HCT116 (cell line): ENCODE measurements at regions not wholly inside any gene's neighbourhood (a gene's known extent, or its start where the extent isn't known, plus 50 kb on each side); places are given as distances from the start of the nearest gene placed in this dataset.

Experiments used
- ATAC-seq: fragments of 200-7000 bp; cut with Tn5 transposase; 2 replicates; pipeline ENCODE4 v1.9.1; 2020; ENCODE audit warnings: mild to moderate bottlenecking, moderate library complexity
- BruUV-seq: library from RNA; stranded (reverse); fragments of 400-500 nt; replicated peaks from 2 replicates; lab custom pipeline; 2021; lab: Mats Ljungman, UMichigan
- CTCF ChIA-PET: fragments of 300-600 bp; sonication (Branson Sonifier 250); formaldehyde crosslinking; loops from one replicate; lab custom pipeline; 2021; ENCODE audit warnings: antibody characterized with exemption; lab: Charles Lee
- POLR2A ChIA-PET: fragments of 300-600, 350-600 bp; sonication (Branson Sonifier 250); formaldehyde crosslinking; loops from one replicate; lab custom pipeline; 2021; ENCODE audit warnings: antibody characterized with exemption; lab: Charles Lee
- RAD21 ChIA-PET, 2 experiments: fragments of 300-600 bp; sonication (Branson Sonifier 250); formaldehyde crosslinking; loops; one replicate each; lab custom pipeline; 2023; ENCODE audit warnings: low total read pairs in 2 of 2; ENCODE audit not compliant: uncharacterized antibody in 2 of 2, unreplicated experiment in 2 of 2, low non-redundant PET in 1 of 2; lab: Charles Lee
- DNase-seq: peaks from one replicate; pipeline ENCODE4 v3.0.0-alpha.2; 2010; ENCODE audit warnings: low read depth, low spot score
- H2AFZ ChIP-seq: fragments of 200-600 bp; shearing (Covaris generic), sonication (generic); 2 replicates; pipeline ENCODE4 v1.6.1; 2017; ENCODE audit warnings: low read depth, mixed run types, mixed read lengths, antibody characterized with exemption, low read length; ENCODE audit not compliant: poor library complexity, severe bottlenecking
- H3K27ac ChIP-seq: 2 replicates; pipeline ENCODE4 v1.5.1; 2012; ENCODE audit warnings: low read depth, low read length
- H3K27me3 ChIP-seq: fragments of 200-600 bp; sonication (generic); 2 replicates; pipeline ENCODE4 v1.6.1; 2016; ENCODE audit warnings: mixed run types, low read length, mixed read lengths; ENCODE audit not compliant: insufficient read depth
- H3K36me3 ChIP-seq, 2 experiments: fragments of 200-500 bp in 1 of 2; fragments of 200-600 bp in 1 of 2; sonication (Bioruptor generic) in 1 of 2; sonication (generic) in 1 of 2; 2 replicates each; pipeline versions ENCODE4 v1.5.1 to v1.6.1; 2014 to 2016; ENCODE audit warnings: low read length in 2 of 2, inconsistent platforms in 1 of 2, mixed read lengths in 1 of 2, mixed run types in 1 of 2; ENCODE audit not compliant: insufficient read depth in 2 of 2, control insufficient read depth in 1 of 2
- H3K4me1 ChIP-seq, 2 experiments: fragments of 200-600 bp in 1 of 2; sonication (generic) in 1 of 2; 2 replicates each; pipeline versions ENCODE4 v1.5.1 to v1.6.1; 2012 to 2017; ENCODE audit warnings: low read length in 2 of 2, inconsistent platforms in 1 of 2, mild to moderate bottlenecking in 1 of 2, mixed read lengths in 1 of 2, mixed run types in 1 of 2, moderate library complexity in 1 of 2; ENCODE audit not compliant: insufficient read depth in 2 of 2, control insufficient read depth in 1 of 2
- H3K4me2 ChIP-seq: fragments of 200-600 bp; sonication (generic); 2 replicates; pipeline ENCODE4 v1.6.1; 2017; ENCODE audit warnings: mixed run types, low read length, mixed read lengths
- H3K4me3 ChIP-seq, 2 experiments: fragments of 200-600 bp in 1 of 2; sonication (generic) in 1 of 2; replicated peaks in 1 of 2; 2 replicates each; pipeline ENCODE4 v1.5.1; 2011 to 2016; ENCODE audit warnings: low read length in 2 of 2, control low read depth in 1 of 2, low read depth in 1 of 2, mild to moderate bottlenecking in 1 of 2, mixed read lengths in 1 of 2, mixed run types in 1 of 2
- H3K79me2 ChIP-seq: fragments of 200-600 bp; sonication (generic); 2 replicates; pipeline ENCODE4 v1.6.1; 2017; ENCODE audit warnings: mild to moderate bottlenecking, mixed run types, low read length, moderate library complexity, mixed read lengths; ENCODE audit not compliant: insufficient read depth
- H3K9ac ChIP-seq: fragments of 200-600 bp; sonication (generic); 2 replicates; pipeline ENCODE4 v1.6.1; 2016; ENCODE audit warnings: low read length, mixed read lengths
- H3K9me2 ChIP-seq: fragments of 200-600 bp; sonication (generic), shearing (Covaris generic); 2 replicates; pipeline ENCODE4 v1.6.1; 2017; ENCODE audit warnings: mixed run types, mild to moderate bottlenecking, moderate library complexity; ENCODE audit not compliant: insufficient read depth
- H3K9me3 ChIP-seq, 2 experiments: fragments of 200-500 bp in 1 of 2; fragments of 200-600 bp in 1 of 2; sonication (Bioruptor generic) in 1 of 2; sonication (generic) in 1 of 2; 2 replicates each; pipeline ENCODE4 v1.6.1; 2014 to 2017; ENCODE audit warnings: low read length in 2 of 2, mixed read lengths in 2 of 2, inconsistent platforms in 1 of 2, low read depth in 1 of 2, mild to moderate bottlenecking in 1 of 2, mixed run types in 1 of 2, moderate library complexity in 1 of 2; ENCODE audit not compliant: control insufficient read depth in 1 of 2, insufficient read depth in 1 of 2
- H4K20me1 ChIP-seq: fragments of 200-600 bp; sonication (generic), shearing (Covaris generic); 2 replicates; pipeline ENCODE4 v1.6.1; 2017; ENCODE audit warnings: mixed run types, mild to moderate bottlenecking, moderate library complexity; ENCODE audit not compliant: insufficient read depth
- ATF3 ChIP-seq: IDR thresholded peaks from 2 replicates; pipeline ENCODE4 v1.6.1; 2012
- CEBPB ChIP-seq: IDR thresholded peaks from 2 replicates; pipeline ENCODE4 v1.6.1; 2012; ENCODE audit warnings: low read depth
- ELF1 ChIP-seq: IDR thresholded peaks from 2 replicates; pipeline ENCODE4 v1.6.1; 2012; ENCODE audit warnings: low read depth, borderline replicate concordance
- EZH2 ChIP-seq: fragments of 200-600 bp; sonication (generic); IDR thresholded peaks from 2 replicates; pipeline ENCODE4 v1.6.1; 2017; ENCODE audit warnings: antibody characterized with exemption, mixed run types
- EZH2phosphoT487 ChIP-seq: fragments of 200-600 bp; IDR thresholded peaks from 2 replicates; pipeline ENCODE4 v1.6.1; 2018; ENCODE audit warnings: antibody characterized with exemption, borderline replicate concordance
- POLR2AphosphoS5 ChIP-seq: IDR thresholded peaks from 2 replicates; pipeline ENCODE4 v1.6.1; 2011; ENCODE audit warnings: mild to moderate bottlenecking, low read depth, low read length, moderate library complexity
- REST ChIP-seq: IDR thresholded peaks from 2 replicates; pipeline ENCODE4 v1.6.1; 2012; ENCODE audit warnings: low read depth
- SIN3A ChIP-seq: IDR thresholded peaks from 2 replicates; pipeline ENCODE4 v1.6.1; 2012; ENCODE audit warnings: low read depth
- SRF ChIP-seq: IDR thresholded peaks from 2 replicates; pipeline ENCODE4 v1.6.1; 2012; ENCODE audit warnings: low read depth
- TCF7L2 ChIP-seq: IDR thresholded peaks from 2 replicates; pipeline ENCODE4 v1.7.0; 2011; ENCODE audit warnings: borderline replicate concordance, inconsistent platforms; ENCODE audit not compliant: insufficient read depth, insufficient read length; ENCODE audit errors: extremely low read depth
- YY1 ChIP-seq: IDR thresholded peaks from 2 replicates; pipeline ENCODE4 v1.6.1; 2011; ENCODE audit warnings: low read length, low read depth, moderate library complexity, mild to moderate bottlenecking; ENCODE audit not compliant: insufficient replicate concordance; ENCODE audit errors: extremely low read depth
- ZFX ChIP-seq: fragments of 450-650 bp; IDR thresholded peaks from 2 replicates; pipeline ENCODE4 v1.6.1; 2017
- ZNF274 ChIP-seq: fragments of 200-500 bp; sonication (Bioruptor generic); IDR thresholded peaks from 2 replicates; pipeline ENCODE4 v1.6.1; 2014; ENCODE audit warnings: mild to moderate bottlenecking, low read depth, low read length, inconsistent platforms
- intact Hi-C: fragments of 100-400 bp; cut with micrococcal nuclease; formaldehyde crosslinking; loops from 2 replicates; pipeline ENCODE4 v1.10.0; 2022
- TF ChIP-seq, protein P1 (sequence below): IDR thresholded peaks from 2 replicates; pipeline ENCODE4 v1.6.1; 2011; ENCODE audit warnings: mild to moderate bottlenecking, low read length, moderate library complexity; ENCODE audit not compliant: insufficient replicate concordance; ENCODE audit errors: extremely low read depth

DNA sequence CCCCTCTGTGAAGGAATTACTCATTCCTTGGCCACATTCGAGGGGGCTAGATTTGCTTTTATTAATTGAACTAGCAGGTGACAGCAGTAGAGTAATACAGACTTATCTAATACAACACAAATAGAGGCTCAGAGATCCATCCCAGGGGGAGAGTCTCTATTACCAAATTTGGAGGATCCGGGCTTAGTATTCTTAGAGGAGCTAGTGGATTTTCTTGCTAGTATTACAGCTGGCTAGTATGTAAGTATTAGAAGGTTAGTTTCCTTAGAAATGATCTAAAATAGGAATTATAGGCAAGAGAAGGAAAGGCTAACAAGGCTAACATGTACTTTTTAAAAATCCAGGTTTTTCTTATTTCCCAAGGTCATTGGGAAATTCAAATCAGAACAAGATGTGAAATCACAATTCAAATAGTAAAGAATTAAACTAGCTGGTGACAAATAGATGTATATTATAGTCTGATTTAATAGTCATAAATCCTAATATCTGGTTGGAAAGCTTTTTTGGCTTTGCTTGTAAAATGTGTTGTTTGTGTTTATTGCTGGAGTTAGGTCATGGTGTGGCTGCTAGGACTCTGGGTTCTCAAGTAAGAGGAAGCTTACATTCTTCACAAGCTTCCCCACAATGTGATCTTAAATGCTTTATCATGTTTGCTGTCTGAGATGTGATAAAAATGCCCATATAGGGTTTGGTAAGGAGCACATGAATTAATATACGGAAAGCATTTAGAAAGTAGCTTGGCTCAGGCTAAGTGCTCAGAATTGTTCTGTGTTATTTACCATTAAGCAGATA lies 160.4 kb upstream of the MPDZ start:
- Histone ChIP-seq H2AFZ (no peak overlapping the region), H3K4me1 (no peaks in the 10 kb centered on the region), H3K9me2 (no peaks in the 10 kb centered on the region), H3K27me3 (no peaks in the 10 kb centered on the region), H3K9me3 (no peaks in the 10 kb centered on the region), H3K79me2 (no peaks in the 10 kb centered on the region), H3K4me2 (no peak overlapping the region), H3K27ac (no peak overlapping the region), H3K9ac (no peak overlapping the region), H4K20me1 (no peaks in the 10 kb centered on the region), H3K36me3 (no peaks in the 10 kb centered on the region)
- DNase-seq (no peak), ATAC-seq (no peak)
- RAD21 ChIA-PET = no interaction called here
- intact Hi-C loops = no loop called here
- POLR2A ChIA-PET = no interaction called here
- CTCF ChIA-PET = no interaction called here
- no TSS peak for BruUV-seq
- TF ChIP-seq CEBPB = no peak
- TF ChIP-seq POLR2AphosphoS5 = no peak
- TF ChIP-seq TCF7L2 = no peak
- TF ChIP-seq ELF1 = no peak
- no peak for TF ChIP-seq REST
- TF ChIP-seq YY1 = no peak
- no peak for TF ChIP-seq ZNF274
- TF ChIP-seq ZFX = no peak
- no peak for TF ChIP-seq SIN3A
- TF ChIP-seq, protein P1, sequence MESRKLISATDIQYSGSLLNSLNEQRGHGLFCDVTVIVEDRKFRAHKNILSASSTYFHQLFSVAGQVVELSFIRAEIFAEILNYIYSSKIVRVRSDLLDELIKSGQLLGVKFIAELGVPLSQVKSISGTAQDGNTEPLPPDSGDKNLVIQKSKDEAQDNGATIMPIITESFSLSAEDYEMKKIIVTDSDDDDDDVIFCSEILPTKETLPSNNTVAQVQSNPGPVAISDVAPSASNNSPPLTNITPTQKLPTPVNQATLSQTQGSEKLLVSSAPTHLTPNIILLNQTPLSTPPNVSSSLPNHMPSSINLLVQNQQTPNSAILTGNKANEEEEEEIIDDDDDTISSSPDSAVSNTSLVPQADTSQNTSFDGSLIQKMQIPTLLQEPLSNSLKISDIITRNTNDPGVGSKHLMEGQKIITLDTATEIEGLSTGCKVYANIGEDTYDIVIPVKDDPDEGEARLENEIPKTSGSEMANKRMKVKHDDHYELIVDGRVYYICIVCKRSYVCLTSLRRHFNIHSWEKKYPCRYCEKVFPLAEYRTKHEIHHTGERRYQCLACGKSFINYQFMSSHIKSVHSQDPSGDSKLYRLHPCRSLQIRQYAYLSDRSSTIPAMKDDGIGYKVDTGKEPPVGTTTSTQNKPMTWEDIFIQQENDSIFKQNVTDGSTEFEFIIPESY = no peak
- no peak for TF ChIP-seq EZH2phosphoT487
- no peak for TF ChIP-seq EZH2
- TF ChIP-seq SRF = no peak
- no peak for TF ChIP-seq ATF3
- TF ChIP-seq, all 23 proteins: peak for 0
- H3K4me3 ChIP-seq = no peak overlapping the region
